HG03442 (cell line): ENCODE measurements at regions not wholly inside any gene's neighbourhood (a gene's known extent, or its start where the extent isn't known, plus 50 kb on each side); places are given as distances from the start of the nearest gene placed in this dataset.

Source experiments
- ATAC-seq: cut with Tn5 transposase; IDR thresholded peaks from one replicate; pipeline ENCODE4 v1.9.1; 2021; ENCODE audit warnings: mild to moderate bottlenecking, moderate library complexity; ENCODE audit not compliant: unreplicated experiment

GRCh38 chr14:62357362-62357761 lies 595.1 kb downstream of the SNAPC1 start:
- no peak for ATAC-seq

- ATAC-seq = no peak
Measured at GRCh38 chr14:62364161-62364560, 601.9 kb downstream of the SNAPC1 start.

- ATAC-seq = no peak
Measured at GRCh38 chr14:62364800-62365280, 602.6 kb downstream of the SNAPC1 start.

GRCh38 chr14:62369919-62370560 lies 607.8 kb downstream of the SNAPC1 start:
- ATAC-seq = no peak

- ATAC-seq = no peak
Measured at GRCh38 chr14:62373944-62374343, 611.7 kb downstream of the SNAPC1 start.

GRCh38 chr14:62378057-62378456 lies 615.8 kb downstream of the SNAPC1 start:
- no peak for ATAC-seq

- ATAC-seq = no peak
Measured at GRCh38 chr14:62381311-62382070, 619.3 kb downstream of the SNAPC1 start.

- no peak for ATAC-seq
Measured at GRCh38 chr14:62409169-62409568, 636.1 kb downstream of the KCNH5 start.

- ATAC-seq = no peak
Measured at GRCh38 chr14:62409626-62410300, 635.5 kb downstream of the KCNH5 start.

GRCh38 chr14:62420847-62421246 lies 624.4 kb downstream of the KCNH5 start:
- no peak for ATAC-seq

GRCh38 chr14:62428429-62429203 lies 616.6 kb downstream of the KCNH5 start:
- no peak for ATAC-seq

GRCh38 chr14:62429683-62430082 lies 615.6 kb downstream of the KCNH5 start:
- no peak for ATAC-seq

GRCh38 chr14:62431496-62431895 lies 613.8 kb downstream of the KCNH5 start:
- ATAC-seq = no peak

- no peak for ATAC-seq
Measured at GRCh38 chr14:62432955-62433354, 612.3 kb downstream of the KCNH5 start.

- no peak for ATAC-seq
Measured at GRCh38 chr14:62436261-62436660, 609.0 kb downstream of the KCNH5 start.

- no peak for ATAC-seq
Measured at GRCh38 chr14:62439210-62439609, 606.0 kb downstream of the KCNH5 start.

GRCh38 chr14:62443796-62444195 lies 601.5 kb downstream of the KCNH5 start:
- ATAC-seq = no peak

GRCh38 chr14:62445570-62445969 lies 599.7 kb downstream of the KCNH5 start:
- no peak for ATAC-seq

- ATAC-seq = no peak
Measured at GRCh38 chr14:62451221-62451620, 594.0 kb downstream of the KCNH5 start.

- no peak for ATAC-seq
Measured at GRCh38 chr14:62453226-62453625, 592.0 kb downstream of the KCNH5 start.

GRCh38 chr14:62455446-62455845 lies 589.8 kb downstream of the KCNH5 start:
- ATAC-seq = no peak
